ENCODE measurements at regions not wholly inside any gene's neighbourhood (a gene's known extent, or its start where the extent isn't known, plus 50 kb on each side); places are given as distances from the start of the nearest gene placed in this dataset.
A peak's percentile ranks its signal among the peaks of the same experiment; 100 is the strongest.
"Not testable (repeated sequence)": the region's sequence is repeated elsewhere in the genome, so short reads cannot be mapped to it uniquely, and the experiment has no call there.

GRCh38 chr11:126149759-126150625 is 61.5 kb downstream of the RPUSD4 start:
- ATAC-seq = peak; percentile 22
- no peak for DNase-seq
- peak overlapping the region; percentile 16 to 31 for H3K27ac Mint-ChIP-seq
- H3K27me3 Mint-ChIP-seq = peaks cover 11% of the 10 kb centered on the region
- peaks cover 6 to 15% of the 10 kb centered on the region in 2 donors for H3K9me3 Mint-ChIP-seq
- H3K4me1 Mint-ChIP-seq = peaks cover 7% of the 10 kb centered on the region
- no peak overlapping the region for H3K4me3 Mint-ChIP-seq

GRCh38 chr11:126148317-126148716 is 63.1 kb downstream of the RPUSD4 start:
- Mint-ChIP-seq H3K4me3 (no peak overlapping the region), H3K27ac (peak overlapping the region in 1 of 2 donors; percentile 19), H3K27me3 (peaks cover 11% of the 10 kb centered on the region), H3K9me3 (peaks cover 6 to 15% of the 10 kb centered on the region in 2 donors), H3K4me1 (peaks cover 7% of the 10 kb centered on the region)
- DNase-seq (no peak), ATAC-seq (no peak)

- Mint-ChIP-seq H3K27me3 (peaks cover 11% of the 10 kb centered on the region), H3K9me3 (peaks cover 6 to 14% of the 10 kb centered on the region in 2 donors), H3K27ac (no peak overlapping the region), H3K4me1 (peaks cover 7% of the 10 kb centered on the region), H3K4me3 (no peak overlapping the region)
- ATAC-seq (peak; percentile 44), DNase-seq (no peak)
These were observed 64.0 kb downstream of the RPUSD4 start for GRCh38 chr11:126147208-126148111.

- H3K27me3 Mint-ChIP-seq = peaks cover 11% of the 10 kb centered on the region
- no peak overlapping the region for H3K27ac Mint-ChIP-seq
- DNase-seq (no peak), ATAC-seq (peak; percentile 32)
- H3K9me3 Mint-ChIP-seq = peaks cover 0 to 6% of the 10 kb centered on the region in 2 donors
- H3K4me3 Mint-ChIP-seq = no peak overlapping the region
- peaks cover 7% of the 10 kb centered on the region for H3K4me1 Mint-ChIP-seq
These were observed 64.8 kb downstream of the RPUSD4 start for GRCh38 chr11:126146454-126147192.

- H3K27ac Mint-ChIP-seq = no peak overlapping the region
- H3K4me3 Mint-ChIP-seq = no peak overlapping the region
- H3K9me3 Mint-ChIP-seq = no peaks in the 10 kb centered on the region
- H3K4me1 Mint-ChIP-seq = peaks cover 7% of the 10 kb centered on the region
- ATAC-seq (no peak), DNase-seq (no peak)
- H3K27me3 Mint-ChIP-seq = peaks cover 17% of the 10 kb centered on the region
These were observed 65.5 kb downstream of the RPUSD4 start for GRCh38 chr11:126145954-126146353.

- not testable (repeated sequence) for DNase-seq, H3K27ac Mint-ChIP-seq, H3K4me3 Mint-ChIP-seq, ATAC-seq, H3K4me1 Mint-ChIP-seq, H3K9me3 Mint-ChIP-seq
- H3K27me3 Mint-ChIP-seq = peaks cover 19% of the 10 kb centered on the region
These were observed 68.0 kb downstream of the RPUSD4 start for GRCh38 chr11:126143491-126143890.

- DNase-seq (no peak), ATAC-seq (no peak)
- Mint-ChIP-seq H3K27ac (no peak overlapping the region), H3K27me3 (peaks cover 19% of the 10 kb centered on the region), H3K9me3 (no peaks in the 10 kb centered on the region), H3K4me3 (no peak overlapping the region), H3K4me1 (no peaks in the 10 kb centered on the region)
These were observed 70.5 kb downstream of the RPUSD4 start for GRCh38 chr11:126140926-126141280.

- Mint-ChIP-seq H3K4me3 (no peak overlapping the region), H3K27ac (no peak overlapping the region), H3K27me3 (peaks cover 19% of the 10 kb centered on the region), H3K9me3 (no peaks in the 10 kb centered on the region), H3K4me1 (no peaks in the 10 kb centered on the region)
- DNase-seq (no peak), ATAC-seq (no peak)
These were observed 71.1 kb downstream of the RPUSD4 start for GRCh38 chr11:126140201-126140925.

- no peak for DNase-seq
- Mint-ChIP-seq H3K27ac (no peak overlapping the region), H3K4me3 (no peak overlapping the region), H3K27me3 (peaks cover 19% of the 10 kb centered on the region), H3K4me1 (no peaks in the 10 kb centered on the region), H3K9me3 (no peaks in the 10 kb centered on the region)
- ATAC-seq = no peak
These were observed 72.0 kb downstream of the RPUSD4 start for GRCh38 chr11:126139111-126140091.

- DNase-seq (no peak), ATAC-seq (no peak)
- peaks cover 19% of the 10 kb centered on the region for H3K27me3 Mint-ChIP-seq
- H3K27ac Mint-ChIP-seq = no peak overlapping the region
- no peak overlapping the region for H3K4me3 Mint-ChIP-seq
- no peaks in the 10 kb centered on the region for H3K4me1 Mint-ChIP-seq
- H3K9me3 Mint-ChIP-seq = no peaks in the 10 kb centered on the region
These were observed 72.8 kb downstream of the RPUSD4 start for GRCh38 chr11:126138636-126139035.

GRCh38 chr11:126137136-126137535 is 74.3 kb downstream of the RPUSD4 start:
- Mint-ChIP-seq H3K4me1 (no peaks in the 10 kb centered on the region), H3K9me3 (no peaks in the 10 kb centered on the region), H3K27me3 (peaks cover 19% of the 10 kb centered on the region), H3K4me3 (no peak overlapping the region), H3K27ac (no peak overlapping the region)
- DNase-seq (no peak), ATAC-seq (no peak)

- Mint-ChIP-seq H3K9me3 (no peaks in the 10 kb centered on the region), H3K4me3 (no peak overlapping the region), H3K4me1 (no peaks in the 10 kb centered on the region), H3K27me3 (peaks cover 18% of the 10 kb centered on the region), H3K27ac (no peak overlapping the region)
- ATAC-seq (no peak), DNase-seq (no peak)
These were observed 73.8 kb upstream of the CDON start for GRCh38 chr11:126136507-126136906.

- Mint-ChIP-seq H3K9me3 (no peaks in the 10 kb centered on the region), H3K4me1 (no peaks in the 10 kb centered on the region), H3K4me3 (no peak overlapping the region), H3K27ac (peak overlapping the region in 1 of 2 donors; percentile 9), H3K27me3 (peaks cover 8% of the 10 kb centered on the region)
- ATAC-seq (no peak), DNase-seq (no peak)
These were observed 72.8 kb upstream of the CDON start for GRCh38 chr11:126135235-126136176.
